ENCODE measurements at regions not wholly inside any gene's neighbourhood (a gene's known extent, or its start where the extent isn't known, plus 50 kb on each side); places are given as distances from the start of the nearest gene placed in this dataset.

GRCh38 chr10:106278383-106278782 lies 886.1 kb downstream of the SORCS1 start:
- TF ChIP-seq POU5F1 (IDR thresholded peaks at IDR 0.05; ENCODE audit: low read depth, low read length) = no peak
- no peak for TF ChIP-seq EZH2 (IDR thresholded peaks at IDR 0.05; ENCODE audit: low read depth, low read length, severe bottlenecking)
- TF ChIP-seq CTCF (IDR thresholded peaks at IDR 0.05; ENCODE audit: control extremely low read depth in 1 of 3, insufficient read depth in 1 of 3, low read depth in 1 of 3, low read length in 3 of 3) = peak in 2 of 3 experiments; percentile 7 to 27; a peak in 2 of 4 replicates
- TF ChIP-seq SIN3A (conservative IDR thresholded peaks at IDR 0.05 in 1 of 2, IDR thresholded peaks at IDR 0.05 in 1 of 2; ENCODE audit: low read depth in 1 of 2, low read length in 2 of 2) = no peak
